Effector CD4-positive, alpha-beta T cell (primary cell): ENCODE measurements at regions not wholly inside any gene's neighbourhood (a gene's known extent, or its start where the extent isn't known, plus 50 kb on each side); places are given as distances from the start of the nearest gene placed in this dataset.

Source experiments
- DNase-seq: peaks from one replicate; pipeline ENCODE4 v3.0.0-alpha.2; 2020

DNA sequence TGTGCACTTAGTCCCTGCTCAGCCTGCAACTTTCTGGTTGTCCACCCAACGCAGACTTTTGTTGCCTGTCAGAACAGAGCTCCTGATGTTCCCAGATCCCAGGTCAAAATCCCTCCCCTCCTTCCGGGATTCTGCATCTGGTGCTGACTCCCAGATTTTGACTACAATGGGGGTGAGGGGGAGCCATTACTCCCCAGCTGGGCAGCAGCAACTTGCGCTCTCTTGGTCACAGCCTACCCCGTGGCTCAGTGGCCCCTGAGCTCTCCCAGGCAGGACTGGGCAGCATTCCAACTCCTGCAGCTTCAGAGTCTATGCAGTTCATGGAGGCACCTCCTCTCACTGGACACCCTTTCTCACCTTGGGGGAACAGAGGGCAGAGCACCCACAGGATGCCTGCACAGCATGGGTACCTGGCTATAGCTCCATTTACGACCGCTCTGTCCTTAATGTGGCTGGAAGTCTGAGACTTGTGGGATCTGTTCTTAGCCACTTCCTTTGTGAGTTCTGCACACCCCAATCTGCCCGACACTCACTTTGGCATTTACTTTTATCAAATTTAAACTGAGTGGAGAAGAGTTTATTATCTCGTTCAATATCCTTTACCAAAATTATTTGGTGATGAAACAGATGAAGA, 545.5 kb upstream of the MGMT start:
- no peak for DNase-seq

DNA sequence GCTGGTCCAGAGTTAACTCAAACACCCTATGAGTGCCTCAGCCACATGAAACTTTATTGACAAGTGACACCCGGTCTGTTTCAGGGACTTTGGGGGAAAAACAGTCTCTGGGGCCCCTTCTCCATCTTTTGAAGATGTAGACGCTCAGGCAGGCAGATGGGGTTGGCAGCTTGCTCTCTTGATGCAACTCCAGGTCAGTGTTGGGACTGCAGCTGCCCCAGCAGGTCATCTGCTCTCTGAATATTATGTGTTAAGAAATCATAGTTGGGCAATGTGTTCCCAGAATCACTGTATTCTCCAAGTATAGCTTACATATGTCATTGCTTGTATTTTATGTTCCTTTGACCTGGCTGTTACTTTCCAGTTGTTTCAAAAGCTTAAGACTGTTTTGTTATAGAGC, 544.9 kb upstream of the MGMT start:
- DNase-seq, result no peak

DNA sequence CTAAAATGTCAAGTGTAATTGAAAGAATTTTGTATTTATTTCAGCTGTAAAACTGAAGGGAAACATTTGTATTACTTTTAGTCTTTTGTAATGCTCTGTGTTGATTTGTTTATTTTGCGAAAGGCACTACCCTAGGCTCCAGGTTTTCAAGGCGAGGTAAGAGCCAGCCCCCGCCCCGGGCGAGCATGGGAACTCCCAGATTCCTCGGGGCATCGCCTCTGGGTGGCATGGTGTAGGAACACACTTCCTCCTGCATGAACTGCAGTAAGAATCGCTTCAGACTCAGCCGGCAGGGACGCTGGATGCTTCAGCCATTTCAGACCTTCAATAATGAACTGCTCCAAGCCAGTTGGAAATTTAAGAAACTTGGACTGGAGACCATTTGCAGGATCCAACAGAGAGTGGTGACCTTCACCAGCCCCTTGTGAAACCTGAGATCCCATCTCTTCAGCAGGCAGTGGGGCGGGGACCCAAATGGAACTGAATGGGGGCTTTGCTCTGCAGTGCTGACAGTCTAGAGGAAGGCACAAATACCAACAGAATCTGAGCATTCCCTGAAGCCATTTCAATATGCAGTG, 544.3 kb upstream of the MGMT start:
- no peak for DNase-seq

DNA sequence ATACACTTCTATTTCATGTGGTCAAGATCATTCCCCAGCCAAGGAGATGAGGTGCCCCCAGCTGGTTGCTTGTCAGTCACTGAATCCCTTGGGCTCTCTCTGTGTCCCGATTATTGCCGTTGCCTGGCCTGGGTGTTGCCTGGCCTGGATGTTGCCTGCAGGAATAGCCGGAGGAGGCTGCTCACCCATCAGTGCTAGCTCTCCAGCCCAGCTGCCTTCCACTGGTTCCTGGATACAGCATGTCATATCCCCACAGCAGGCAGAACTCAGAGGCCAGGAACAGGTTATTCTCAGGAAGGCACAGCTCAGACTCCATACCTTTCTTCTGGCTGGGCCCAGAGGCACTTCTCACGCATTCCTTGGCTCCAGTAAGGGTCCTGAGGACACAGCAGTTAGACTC, 542.1 kb upstream of the MGMT start:
- no peak for DNase-seq

DNA sequence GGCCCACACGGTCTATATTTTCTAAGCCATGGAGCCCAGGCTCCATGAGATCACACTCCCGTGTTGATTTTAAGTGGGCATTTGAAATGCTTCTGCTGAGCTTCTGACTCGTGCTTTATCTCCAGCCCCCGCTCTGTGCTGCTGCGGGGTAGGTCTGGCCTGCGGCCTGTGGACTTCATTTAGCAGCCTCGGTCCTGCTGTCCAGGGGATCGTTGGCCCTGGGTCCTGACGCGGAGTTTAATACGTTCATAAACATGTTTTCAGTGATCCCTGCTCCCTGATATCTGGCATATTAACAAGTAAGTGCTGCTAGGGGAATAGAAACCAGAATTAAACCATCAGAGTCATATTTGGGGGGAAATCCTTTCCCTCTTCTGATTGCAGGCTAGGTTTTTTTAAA, 540.3 kb upstream of the MGMT start:
- DNase-seq, result no peak

DNA sequence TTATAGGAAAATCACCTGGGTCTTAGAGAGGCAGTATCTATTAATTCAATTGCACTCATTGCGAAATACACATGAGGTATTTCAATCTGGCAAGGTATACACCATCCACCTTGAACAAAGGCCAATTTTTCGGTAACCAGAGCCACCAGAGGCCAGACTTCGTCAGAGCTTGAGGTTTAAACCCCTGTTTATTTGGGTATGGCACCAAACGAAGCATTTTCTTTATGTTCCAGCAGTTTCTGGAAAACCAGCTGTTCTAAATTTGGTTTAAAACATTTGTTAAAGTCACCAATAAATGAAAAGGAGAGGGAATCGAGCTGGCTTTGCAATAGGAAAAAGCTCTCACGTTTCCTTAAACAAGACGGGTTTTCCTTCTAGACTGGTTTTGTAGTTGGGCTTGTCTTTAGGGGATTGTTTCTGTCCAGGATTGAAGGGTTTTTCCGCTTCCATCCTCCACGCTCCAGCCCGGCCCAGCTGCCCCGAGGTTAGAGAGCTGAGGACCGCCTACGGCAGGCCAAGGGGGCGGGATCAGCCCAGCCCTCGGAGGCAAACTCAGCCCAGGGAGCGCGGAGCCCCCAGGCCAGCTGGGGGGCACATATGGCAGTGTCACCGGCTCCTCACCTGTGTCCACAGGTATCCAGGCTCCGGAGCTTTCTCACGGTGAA, 539.4 kb upstream of the MGMT start:
- DNase-seq, result no peak

DNA sequence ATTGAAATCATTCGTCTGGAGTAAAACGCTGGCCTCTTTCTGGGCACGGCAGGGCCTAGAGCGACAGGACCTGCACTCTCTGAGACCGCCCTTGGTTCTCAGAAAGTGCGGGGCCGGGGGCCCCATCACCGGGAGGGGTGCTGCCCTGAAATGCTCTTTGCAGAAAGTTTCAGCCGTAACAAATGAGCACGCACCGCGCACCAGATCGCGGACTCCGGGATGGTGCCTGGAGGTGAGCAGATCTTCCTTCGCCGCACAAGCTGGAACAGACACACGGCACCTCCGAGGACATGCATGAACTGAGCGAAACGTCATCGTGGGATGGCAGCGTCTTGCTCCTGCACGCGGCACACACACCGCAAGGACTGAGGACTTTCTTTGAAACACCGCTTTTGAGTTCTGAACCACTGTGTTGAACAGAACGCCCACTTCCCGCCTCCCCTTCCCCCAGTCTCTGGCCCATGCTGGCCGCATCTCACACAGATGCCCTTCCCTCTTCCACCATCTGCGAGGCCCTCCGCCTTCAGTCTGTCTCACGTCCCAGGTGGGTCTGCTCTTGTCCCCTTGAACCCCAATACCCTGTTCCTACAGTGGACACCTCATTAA, 538.7 kb upstream of the MGMT start:
- DNase-seq, result no peak

DNA sequence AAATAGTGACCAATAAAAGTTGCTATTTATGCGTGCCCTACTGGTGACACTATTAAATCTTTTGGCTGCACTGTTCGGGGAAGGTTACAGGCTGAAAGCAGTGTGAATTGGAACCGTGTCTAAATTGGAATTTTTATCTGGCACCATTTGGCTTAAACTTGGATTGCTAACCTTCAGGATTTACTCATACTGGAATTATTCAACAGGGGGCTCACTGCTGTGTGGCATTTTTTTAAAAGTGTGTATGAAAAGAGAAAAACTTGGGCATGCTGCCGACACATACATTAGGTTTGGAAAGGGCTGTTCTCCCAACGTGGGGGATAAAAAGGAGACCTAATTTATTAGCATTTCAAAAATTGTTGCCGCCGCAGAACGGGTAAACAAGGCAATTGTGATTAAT, 537.9 kb upstream of the MGMT start:
- no peak for DNase-seq

DNA sequence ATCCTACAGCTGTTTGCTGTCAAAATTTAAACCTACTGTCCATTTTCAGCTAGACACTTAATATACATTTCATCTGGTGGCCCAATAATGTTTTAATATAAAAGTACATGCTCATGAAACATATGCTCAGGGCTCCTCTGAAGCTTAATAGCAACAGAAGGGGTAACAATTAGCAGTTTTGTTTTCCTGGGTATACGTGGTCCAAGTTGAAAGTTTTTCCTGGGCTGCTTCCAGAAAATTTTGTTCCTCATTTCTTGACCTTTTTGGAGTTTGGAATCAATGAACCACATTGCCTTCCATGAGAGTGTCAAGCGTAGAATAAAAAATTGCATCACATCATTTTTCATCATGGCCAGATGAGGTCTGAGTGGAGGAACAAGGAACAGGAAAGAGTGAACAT, 537.3 kb upstream of the MGMT start:
- DNase-seq, result no peak

DNA sequence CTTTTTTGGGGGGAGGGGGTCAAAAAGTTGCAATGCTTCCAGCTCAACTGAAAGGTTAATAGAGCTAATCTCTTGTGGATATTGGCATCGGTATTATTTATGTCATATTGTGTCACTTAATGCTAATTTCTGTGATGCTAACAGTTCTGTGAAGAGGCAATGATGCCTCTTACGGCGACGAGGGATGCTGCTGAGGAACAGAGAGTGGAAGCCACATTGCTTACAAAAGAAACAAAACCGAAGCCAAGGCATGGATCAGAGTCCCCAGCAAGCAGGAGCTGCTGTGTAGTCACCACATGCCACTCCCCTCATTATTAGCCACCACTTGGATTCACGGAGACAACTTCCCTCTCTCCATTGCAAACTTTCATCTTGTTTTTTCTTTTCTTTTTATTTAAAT, 536.5 kb upstream of the MGMT start:
- no peak for DNase-seq

DNA sequence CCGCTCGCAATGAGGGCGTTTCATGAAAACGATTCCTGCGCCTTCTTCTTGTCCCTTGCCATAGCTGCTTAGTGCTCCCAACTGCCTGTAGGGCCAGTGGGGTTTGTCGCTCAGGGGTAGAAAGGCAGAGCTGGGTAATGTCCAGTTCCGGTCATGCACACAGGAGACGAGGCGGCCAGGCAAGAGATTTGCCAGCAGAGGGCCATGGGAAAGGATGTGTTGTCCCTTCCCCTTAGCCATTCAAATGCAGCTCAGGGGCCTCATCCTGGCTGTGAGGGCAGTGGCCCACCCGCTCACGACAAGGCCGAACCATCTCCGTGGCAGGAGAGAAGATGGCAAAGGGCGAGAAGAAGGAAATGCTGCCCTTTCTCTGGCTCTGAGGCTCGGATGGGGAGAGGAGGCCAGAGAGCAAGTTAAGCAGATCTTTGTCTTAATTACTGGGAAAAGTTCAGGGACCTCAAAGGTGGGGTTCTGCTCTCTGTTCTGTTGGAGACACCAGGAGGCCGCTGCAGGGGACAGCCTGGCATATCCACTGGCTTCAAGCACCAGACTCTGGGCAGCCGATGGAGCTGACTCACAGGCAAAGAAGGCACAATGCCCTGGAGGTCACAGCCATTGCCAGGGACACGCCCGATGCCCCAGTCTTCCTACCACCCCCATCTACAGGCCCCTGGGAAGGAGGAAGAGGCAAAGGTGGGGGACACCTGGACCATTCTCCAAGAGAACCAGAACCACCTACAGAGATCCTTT, 534.8 kb upstream of the MGMT start:
- no peak for DNase-seq

DNA sequence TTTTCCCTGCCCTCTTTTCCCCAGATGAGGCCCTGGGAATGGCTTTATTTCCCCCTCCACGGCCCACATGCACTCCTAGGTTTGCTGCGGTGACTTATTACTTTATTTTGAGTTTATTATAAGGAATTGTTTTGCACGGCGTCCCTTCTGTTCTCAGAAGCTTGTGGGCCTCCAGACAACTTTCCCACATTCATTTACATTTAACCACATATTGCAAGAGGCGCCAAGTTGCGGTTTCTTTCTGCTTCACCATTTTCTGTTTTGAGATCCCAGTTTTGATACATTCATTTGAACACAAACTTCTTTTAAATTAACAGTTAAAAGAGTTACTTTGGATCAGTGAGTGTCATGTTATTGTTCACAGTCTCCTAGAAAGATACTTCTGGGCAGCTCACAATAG, 532.5 kb upstream of the MGMT start:
- DNase-seq, result no peak

DNA sequence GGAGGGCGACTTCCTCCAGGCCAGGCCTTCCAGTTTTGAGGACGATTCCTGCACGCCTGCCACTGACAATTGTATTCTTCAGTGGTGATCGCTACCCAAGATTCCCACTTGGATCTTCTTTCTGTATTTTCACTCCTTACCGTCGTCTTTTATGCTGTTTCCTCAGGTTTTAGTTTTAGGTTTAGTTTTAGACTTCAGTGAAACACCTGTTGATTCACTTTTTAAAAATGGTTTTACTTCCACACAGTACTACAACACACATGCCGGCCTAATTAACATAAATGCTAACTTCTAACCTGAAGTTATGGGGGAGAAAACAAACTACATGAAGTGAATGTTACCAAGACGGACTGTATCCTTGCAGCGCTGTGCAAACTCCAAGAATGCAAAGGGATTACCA, 530.6 kb upstream of the MGMT start:
- no peak for DNase-seq

DNA sequence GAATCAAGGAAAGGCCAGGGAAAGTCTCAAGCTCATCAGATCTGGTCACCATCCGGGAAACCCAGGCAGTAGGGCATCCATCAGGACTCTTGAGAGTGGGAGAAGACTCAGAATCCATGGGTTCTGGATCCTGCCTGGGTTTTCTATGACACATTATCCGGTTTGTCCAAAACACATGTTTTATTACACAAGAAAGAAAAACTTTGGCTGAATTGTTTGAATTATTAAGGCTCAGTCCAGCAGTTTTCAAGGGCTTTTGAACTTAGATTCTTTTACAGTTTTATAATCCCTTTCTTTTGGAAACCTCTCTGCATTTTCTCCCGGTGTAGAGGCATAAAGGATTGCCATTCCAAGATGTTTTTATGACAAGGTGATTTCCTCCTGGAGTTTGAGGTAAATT, 528.5 kb upstream of the MGMT start:
- no peak for DNase-seq

DNA sequence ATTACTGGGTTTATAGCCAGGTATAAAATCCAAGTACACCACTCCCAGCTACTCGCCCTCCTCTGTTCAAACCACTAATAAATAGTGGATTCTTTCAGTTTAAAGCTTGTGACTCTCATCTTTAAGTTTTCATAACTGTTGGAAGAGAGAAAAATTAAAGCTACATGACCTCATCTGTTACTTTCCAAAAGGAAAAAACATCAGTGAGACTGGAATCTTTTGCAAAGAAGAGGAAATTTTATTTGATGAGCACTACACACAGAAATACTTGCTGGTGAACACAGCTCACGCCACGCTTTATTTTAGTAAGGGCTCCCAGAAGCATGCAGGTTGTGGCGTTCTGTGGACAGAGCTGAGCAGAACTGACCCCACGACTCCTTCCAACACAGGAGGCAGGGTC, 527.0 kb upstream of the MGMT start:
- DNase-seq, result no peak

DNA sequence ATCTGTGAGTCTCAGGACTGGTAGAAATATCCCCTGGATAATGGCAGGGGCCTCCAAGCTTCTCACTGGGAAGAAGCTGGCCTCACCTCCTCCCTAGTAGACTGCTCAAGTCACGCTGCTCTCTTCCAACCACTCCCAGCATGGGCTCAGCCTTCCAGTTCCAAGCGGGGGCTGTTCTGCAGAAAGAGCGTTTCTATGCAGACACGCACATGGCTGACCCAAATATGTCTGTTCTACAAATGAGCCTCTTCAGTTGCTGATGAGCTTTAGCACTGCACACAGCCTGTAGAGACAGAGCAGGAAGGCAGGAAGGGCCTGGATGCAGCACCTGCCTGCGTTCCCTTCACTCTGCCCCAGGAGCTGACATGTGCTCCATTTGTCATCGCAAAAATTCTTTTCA, 523.9 kb upstream of the MGMT start:
- no peak for DNase-seq

DNA sequence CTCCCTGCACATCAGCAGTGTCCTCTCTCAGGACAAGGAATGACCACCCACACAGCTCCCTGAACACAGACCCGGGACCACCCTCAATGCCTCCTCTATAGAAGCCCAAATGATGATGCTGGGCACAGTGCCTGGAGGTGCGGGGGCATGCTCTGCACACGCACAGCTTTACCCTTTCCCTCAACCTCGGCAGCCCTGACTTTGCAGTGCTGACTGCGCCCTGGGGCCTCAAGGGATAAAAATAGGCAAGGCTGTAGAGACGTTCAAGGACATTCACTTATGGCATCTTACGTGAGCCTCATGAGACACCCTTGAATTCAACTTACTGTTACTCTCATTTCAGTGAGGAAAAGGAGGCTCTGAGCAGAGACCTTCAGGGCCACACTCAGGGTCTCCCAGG, 521.6 kb upstream of the MGMT start:
- no peak for DNase-seq

DNA sequence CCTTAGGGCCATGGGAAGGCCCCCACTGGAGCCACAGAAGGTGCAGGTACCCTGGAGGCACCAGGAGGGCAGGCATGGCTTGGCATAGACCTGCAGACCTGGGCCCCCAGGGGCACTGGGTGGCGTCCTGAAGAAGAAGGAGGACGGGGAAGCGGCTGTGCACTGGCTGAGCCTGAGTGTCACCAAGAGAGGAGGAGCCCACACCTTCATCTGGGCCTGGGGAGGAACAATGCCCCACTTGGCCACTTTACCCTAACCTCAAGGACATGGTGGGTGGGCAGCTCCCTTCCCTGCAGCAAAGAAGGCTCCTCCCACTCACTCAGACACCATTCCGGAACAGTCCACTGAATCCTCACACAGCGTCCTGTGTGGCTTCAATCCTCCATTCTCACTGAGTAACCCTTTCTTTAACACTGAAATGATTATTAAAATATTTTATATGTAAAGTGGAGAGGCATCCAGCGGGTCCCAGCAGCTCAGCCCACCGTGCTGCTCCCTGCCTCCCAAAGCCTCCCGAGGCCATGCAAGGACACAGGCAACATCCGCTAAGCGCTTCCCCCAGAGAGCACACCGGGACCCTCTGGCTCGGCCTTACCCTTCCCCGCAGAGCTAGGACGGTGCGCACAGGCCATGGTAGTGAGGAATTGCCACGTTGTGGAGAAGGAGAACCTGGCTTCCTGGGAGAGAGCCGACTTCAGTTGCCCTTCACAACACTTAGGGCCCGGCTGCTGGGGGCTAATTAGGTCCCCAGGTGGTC, 516.7 kb upstream of the MGMT start:
- no peak for DNase-seq

DNA sequence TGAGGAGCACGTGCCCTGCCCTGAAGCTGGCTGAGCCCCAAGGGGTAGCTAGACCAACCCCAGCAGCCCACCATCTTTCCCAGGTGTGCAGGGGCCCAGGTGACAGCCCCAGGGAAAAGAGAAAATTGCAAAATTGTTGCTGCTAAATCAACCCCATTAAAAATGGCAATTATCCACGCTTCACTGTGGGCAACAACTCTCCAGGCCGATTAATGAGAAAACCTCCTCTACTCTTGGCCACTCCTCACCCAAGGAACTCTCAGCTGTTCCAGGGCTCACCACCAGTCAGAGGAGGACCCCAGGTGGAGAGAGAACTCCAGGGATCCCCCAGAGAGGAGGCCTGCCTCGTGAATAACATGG, 516.1 kb upstream of the MGMT start:
- no peak for DNase-seq

DNA sequence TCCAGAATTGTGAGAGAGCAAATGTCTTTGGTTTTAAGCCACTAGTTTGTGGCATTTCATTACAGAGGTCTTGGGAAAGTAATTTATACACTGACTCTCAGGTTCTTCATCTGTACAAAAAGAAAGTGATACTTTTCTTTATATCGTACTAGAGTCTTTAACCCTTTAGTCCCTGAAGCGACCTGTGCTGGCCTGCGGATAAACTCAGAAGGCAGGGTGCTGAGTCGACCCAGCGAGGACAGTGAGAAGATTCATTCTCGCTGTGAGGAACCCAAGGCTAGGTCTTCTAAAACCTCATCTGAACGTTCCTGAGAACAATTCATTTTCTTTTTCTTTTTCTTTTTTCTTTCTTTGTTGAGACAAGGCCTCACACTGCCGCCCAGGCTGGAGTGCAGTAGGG, 514.2 kb upstream of the MGMT start:
- no peak for DNase-seq

DNA sequence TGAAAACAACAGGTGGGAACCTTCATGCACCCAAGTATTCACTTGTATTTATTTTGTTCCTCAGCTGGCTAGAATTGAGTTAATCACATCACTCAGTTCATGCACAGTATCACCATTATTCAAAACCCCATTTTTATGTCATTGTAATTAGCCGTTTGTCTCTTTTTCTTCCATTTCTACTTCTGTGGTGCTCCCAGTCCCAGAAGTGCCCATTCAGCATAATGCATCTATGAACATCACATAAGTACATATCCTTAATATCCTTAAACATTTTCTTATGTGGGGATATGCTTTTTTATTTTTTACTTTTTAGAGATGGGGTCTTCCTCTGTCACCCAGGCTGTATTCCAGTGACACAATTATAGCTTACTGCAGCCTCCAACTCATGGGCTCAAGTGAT, 510.9 kb upstream of the MGMT start:
- no peak for DNase-seq

DNA sequence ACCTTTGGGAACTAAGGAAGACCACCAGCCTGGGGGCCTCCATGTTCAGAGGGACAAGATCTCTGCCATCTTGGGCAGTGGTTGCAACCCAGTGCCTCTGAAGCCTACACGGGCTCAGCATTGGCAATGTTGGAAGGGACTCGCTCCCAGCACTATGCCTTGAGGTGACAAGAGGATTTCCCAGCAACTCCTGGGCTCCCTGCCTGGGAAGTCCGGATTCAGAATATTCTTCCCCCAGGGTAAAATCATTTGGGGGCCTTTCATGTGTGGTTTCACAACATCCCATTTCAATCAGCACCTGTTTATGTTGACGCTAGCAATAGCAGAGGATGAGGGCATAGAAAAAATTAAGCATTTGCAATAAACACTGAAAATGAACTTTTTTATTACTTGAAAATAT, 509.8 kb upstream of the MGMT start:
- no peak for DNase-seq
